Thyroid gland (tissue), 4 donors: ENCODE measurements at regions not wholly inside any gene's neighbourhood (a gene's known extent, or its start where the extent isn't known, plus 50 kb on each side); places are given as distances from the start of the nearest gene placed in this dataset.

Source experiments
- DNase-seq, 2 donors: peaks; one replicate each; pipeline ENCODE4 v3.0.0-alpha.2; 2019
- H3K27ac ChIP-seq, 3 donors: fragments of 200-600 bp; sonication (generic); 1 replicate in 2 of 3; 2 replicates in 1 of 3; pipeline ENCODE4 v1.5.1; 2016 to 2019; ENCODE audit warnings: mild to moderate bottlenecking in 1 of 3, moderate library complexity in 1 of 3
- H3K27me3 ChIP-seq: fragments of 200-600 bp; sonication (generic); one replicate; pipeline ENCODE4 v1.5.1; 2019
- H3K36me3 ChIP-seq, 2 donors: fragments of 200-600 bp; sonication (generic); one replicate each; pipeline ENCODE4 v1.5.1; 2016 to 2019
- H3K4me1 ChIP-seq, 2 donors: fragments of 200-600 bp; sonication (generic); one replicate each; pipeline ENCODE4 v1.5.1; 2017 to 2019
- H3K4me3 ChIP-seq, 3 donors: fragments of 200-600 bp; sonication (generic); replicated peaks in 1 of 3; 1 replicate in 2 of 3; 2 replicates in 1 of 3; pipeline ENCODE4 v1.5.1; 2016; ENCODE audit warnings: mild to moderate bottlenecking in 1 of 3
- H3K9me3 ChIP-seq: fragments of 200-600 bp; sonication (generic); one replicate; pipeline ENCODE4 v1.5.1; 2017
- POLR2A ChIP-seq, 2 donors: fragments of 450-650 bp; IDR thresholded peaks; one replicate each; pipeline ENCODE4 v1.6.1; 2017; ENCODE audit warnings: antibody characterized with exemption in 2 of 2, mild to moderate bottlenecking in 2 of 2, moderate library complexity in 1 of 2
- WGBS, 2 donors: methylation state at CpG; one replicate each; pipeline ENCODE4 v1.1.5; 2017; 5-methylcytosine and 5-hydroxymethylcytosine counted together
- intact Hi-C: fragments of 100-400 bp; cut with DNase I; formaldehyde crosslinking; loops from one replicate; pipeline ENCODE4 v1.15.1; 2023
- TF ChIP-seq, protein P1 (sequence below), 6 experiments: fragments of 200-600 bp in 3 of 6; fragments of 450-650 bp in 3 of 6; sonication (generic) in 3 of 6; IDR thresholded peaks; one replicate each; pipeline ENCODE4 v1.5.1; 2016 to 2019; ENCODE audit warnings: antibody characterized with exemption in 6 of 6, mild to moderate bottlenecking in 2 of 6, inconsistent platforms in 1 of 6, moderate library complexity in 1 of 6

DNA sequence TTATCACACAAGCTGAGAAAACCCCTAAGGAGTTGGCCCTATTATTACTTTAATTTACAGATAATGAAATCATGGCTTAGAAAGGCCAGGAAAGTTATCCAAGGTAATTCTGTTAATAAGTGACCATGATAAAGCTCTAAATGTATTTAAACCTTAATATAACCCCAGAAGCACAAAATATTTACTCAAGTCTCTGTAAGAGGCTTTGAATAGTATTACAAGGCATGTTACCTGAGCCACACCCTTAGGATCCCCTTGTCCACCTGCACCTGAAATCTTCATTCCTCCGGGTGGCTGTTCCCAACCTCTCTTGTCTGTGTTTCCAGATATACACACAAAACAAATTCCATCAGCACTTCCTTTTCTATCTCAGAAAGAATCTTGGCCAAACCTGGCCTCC lies 271.6 kb upstream of the BMP2 start:
- Histone ChIP-seq H3K4me3 (no peak overlapping the region), H3K27me3 (no peaks in the 10 kb centered on the region), H3K36me3 (no peaks in the 10 kb centered on the region), H3K4me1 (no peaks in the 10 kb centered on the region), H3K9me3 (no peaks in the 10 kb centered on the region), H3K27ac (no peak overlapping the region)
- TF ChIP-seq, protein P1, sequence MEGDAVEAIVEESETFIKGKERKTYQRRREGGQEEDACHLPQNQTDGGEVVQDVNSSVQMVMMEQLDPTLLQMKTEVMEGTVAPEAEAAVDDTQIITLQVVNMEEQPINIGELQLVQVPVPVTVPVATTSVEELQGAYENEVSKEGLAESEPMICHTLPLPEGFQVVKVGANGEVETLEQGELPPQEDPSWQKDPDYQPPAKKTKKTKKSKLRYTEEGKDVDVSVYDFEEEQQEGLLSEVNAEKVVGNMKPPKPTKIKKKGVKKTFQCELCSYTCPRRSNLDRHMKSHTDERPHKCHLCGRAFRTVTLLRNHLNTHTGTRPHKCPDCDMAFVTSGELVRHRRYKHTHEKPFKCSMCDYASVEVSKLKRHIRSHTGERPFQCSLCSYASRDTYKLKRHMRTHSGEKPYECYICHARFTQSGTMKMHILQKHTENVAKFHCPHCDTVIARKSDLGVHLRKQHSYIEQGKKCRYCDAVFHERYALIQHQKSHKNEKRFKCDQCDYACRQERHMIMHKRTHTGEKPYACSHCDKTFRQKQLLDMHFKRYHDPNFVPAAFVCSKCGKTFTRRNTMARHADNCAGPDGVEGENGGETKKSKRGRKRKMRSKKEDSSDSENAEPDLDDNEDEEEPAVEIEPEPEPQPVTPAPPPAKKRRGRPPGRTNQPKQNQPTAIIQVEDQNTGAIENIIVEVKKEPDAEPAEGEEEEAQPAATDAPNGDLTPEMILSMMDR (IDR thresholded peaks at IDR 0.05) = no peak
- TF ChIP-seq POLR2A (IDR thresholded peaks at IDR 0.05) = no peak
- intact Hi-C loops = no loop called here
- WGBS, 2 donors = 85 to 93% methylated on average over 1 of the region's 1 CpG
- no peak for DNase-seq

DNA sequence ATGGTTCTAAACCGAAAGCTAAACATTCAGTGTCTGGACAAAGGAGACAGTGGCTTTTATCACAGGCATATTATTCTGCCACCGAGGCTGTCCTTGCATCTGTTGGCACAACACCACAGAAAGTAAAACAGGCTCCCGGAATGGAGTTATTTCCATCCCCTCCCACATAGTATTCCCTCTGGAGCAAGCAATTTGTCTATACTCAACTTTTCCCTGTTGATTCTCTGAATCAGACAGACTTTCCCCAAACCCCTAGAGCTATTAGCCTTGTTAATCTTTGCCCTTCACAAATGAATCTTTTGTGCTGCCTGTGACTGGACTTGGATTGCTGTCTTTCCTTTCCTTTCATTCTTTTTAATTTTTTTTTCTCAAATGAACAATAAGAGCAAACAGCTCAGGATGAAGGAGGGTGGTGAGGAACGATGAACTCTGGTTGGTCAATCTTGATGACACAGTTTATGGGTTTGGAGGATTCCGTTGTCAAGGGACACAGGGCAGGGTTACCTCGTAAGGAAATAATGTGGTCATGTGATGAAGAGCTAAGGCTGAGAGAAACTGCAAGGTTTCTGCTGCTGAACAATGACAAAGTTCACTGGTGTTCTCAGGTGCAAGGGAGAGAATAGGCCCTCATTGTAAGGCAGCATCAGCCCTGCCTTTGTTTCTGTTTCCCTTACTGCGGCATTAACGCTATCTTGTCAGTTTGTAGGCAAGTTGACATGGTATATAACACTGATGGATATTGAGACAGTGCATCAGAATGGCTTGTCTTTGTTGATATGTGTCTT lies 275.0 kb upstream of the BMP2 start:
- H3K4me3 ChIP-seq = no peak overlapping the region
- TF ChIP-seq, protein P1 (IDR thresholded peaks at IDR 0.05) = no peak
- no peak for TF ChIP-seq POLR2A (IDR thresholded peaks at IDR 0.05)
- H3K9me3 ChIP-seq = no peaks in the 10 kb centered on the region
- H3K4me1 ChIP-seq = no peaks in the 10 kb centered on the region
- no peaks in the 10 kb centered on the region for H3K27me3 ChIP-seq
- H3K36me3 ChIP-seq = no peaks in the 10 kb centered on the region
- H3K27ac ChIP-seq = no peak overlapping the region
- DNase-seq = no peak
- 57 to 76% methylated on average over 8 of the region's 8 CpGs for WGBS, 2 donors
- intact Hi-C loops = no loop called here

DNA sequence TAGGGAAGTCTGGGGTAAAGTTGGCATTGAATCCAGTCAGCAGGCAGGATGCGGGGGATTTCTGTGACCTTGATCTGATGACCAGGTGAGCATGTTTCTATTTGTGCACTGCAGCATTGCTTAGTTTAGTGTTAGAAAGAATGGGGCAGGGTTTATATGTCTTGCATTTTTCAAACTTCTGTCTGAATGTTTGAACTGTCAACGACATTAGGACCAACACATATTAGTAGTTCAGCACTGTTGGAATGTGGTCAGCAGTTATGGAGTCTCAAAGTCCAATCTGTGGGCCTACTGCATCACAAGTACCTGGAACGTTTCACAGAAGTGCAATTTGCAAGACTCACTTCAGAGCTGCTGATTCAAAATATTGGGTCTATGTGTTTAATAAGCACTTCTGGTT lies 276.6 kb upstream of the BMP2 start:
- intact Hi-C loops = no loop called here
- H3K4me1 ChIP-seq = no peaks in the 10 kb centered on the region
- WGBS, 2 donors = 47 to 55% methylated on average over 3 of the region's 3 CpGs
- no peaks in the 10 kb centered on the region for H3K9me3 ChIP-seq
- no peak for DNase-seq
- H3K27me3 ChIP-seq = no peaks in the 10 kb centered on the region
- no peak overlapping the region for H3K27ac ChIP-seq
- no peak overlapping the region for H3K4me3 ChIP-seq
- H3K36me3 ChIP-seq = no peaks in the 10 kb centered on the region
- TF ChIP-seq, protein P1 (IDR thresholded peaks at IDR 0.05) = no peak
- TF ChIP-seq POLR2A (IDR thresholded peaks at IDR 0.05) = no peak

DNA sequence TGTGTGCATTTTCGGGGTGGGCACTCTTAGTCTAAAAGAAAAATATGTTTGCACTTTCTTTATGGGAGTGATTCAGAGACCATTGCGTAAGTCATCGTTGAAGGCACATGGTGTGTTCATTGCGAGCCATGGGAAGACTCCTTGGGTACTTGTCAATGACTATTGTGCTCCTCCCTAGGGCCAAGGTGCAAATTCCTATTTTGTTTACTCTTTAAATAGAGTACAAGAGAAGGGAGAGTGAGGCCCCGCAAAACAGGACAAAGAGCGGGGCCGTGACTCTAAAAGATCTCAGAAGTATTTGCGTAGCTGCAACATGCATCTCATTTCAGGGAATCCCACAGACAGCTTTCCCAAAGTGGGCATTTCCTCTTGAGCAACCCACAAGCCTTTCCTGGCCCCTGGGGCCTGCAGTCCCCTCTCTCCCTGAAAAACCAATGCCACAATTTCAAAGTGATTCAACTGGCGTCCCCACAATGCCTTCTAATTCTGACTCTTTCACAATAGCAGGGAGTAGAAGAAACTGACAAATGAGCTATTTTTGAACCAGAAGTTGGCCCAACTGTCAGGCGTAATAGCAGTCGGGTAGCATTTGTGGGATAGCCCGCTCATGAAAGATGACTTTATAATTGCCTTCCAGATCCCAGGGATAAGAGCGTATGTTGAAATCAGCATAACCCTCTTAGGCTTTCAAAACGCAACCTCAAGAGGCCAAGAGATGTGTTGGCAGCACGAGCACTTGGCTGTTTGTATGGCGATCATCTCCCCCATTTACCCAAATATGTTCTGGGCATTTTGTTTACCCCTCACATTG lies 277.9 kb upstream of the BMP2 start:
- no peak for DNase-seq
- no peak overlapping the region for H3K4me3 ChIP-seq
- TF ChIP-seq, protein P1 (IDR thresholded peaks at IDR 0.05) = no peak
- TF ChIP-seq POLR2A (IDR thresholded peaks at IDR 0.05) = no peak
- intact Hi-C loops = no loop called here
- H3K27ac ChIP-seq = no peak overlapping the region
- no peaks in the 10 kb centered on the region for H3K9me3 ChIP-seq
- no peaks in the 10 kb centered on the region for H3K4me1 ChIP-seq
- WGBS, 2 donors = 74 to 78% methylated on average over 16 of the region's 16 CpGs
- no peaks in the 10 kb centered on the region for H3K36me3 ChIP-seq
- H3K27me3 ChIP-seq = no peaks in the 10 kb centered on the region

DNA sequence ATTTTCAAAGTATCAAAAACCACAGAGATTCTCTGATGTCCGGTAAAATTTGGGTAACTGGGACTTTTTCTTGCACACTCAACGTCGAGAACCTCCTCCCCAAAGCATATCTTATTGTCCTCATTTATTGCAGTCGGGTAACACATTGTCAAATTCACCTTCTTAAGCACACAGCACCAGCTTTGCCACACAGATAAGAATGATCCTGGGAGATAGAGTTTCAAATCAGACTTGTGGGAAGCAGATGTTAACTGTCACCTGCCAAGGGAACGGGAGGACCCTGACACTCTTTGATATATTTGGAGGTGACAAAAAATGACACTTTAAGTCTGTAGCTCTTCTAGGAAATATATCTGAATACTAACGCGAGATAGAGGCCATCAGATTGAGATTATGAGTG lies 282.1 kb upstream of the BMP2 start:
- Histone ChIP-seq H3K4me3 (no peak overlapping the region), H3K4me1 (no peaks in the 10 kb centered on the region), H3K27ac (no peak overlapping the region), H3K27me3 (no peaks in the 10 kb centered on the region), H3K9me3 (no peaks in the 10 kb centered on the region), H3K36me3 (no peaks in the 10 kb centered on the region)
- WGBS, 2 donors = 76 to 82% methylated on average over 7 of the region's 7 CpGs
- TF ChIP-seq, protein P1 (IDR thresholded peaks at IDR 0.05) = no peak
- no peak for TF ChIP-seq POLR2A (IDR thresholded peaks at IDR 0.05)
- intact Hi-C loops = no loop called here
- DNase-seq = no peak
